ENCODE measurements at regions not wholly inside any gene's neighbourhood (a gene's known extent, or its start where the extent isn't known, plus 50 kb on each side); places are given as distances from the start of the nearest gene placed in this dataset.
A peak's percentile ranks its signal among the peaks of the same experiment; 100 is the strongest.

- FAIRE-seq (no peak), DNase-seq (ENCODE audit: low spot score in 2 of 2) (no peak)
Observed at GRCh38 chr10:123398180-123398591, 244.0 kb downstream of the BUB3 start.

- FAIRE-seq (no peak), DNase-seq (ENCODE audit: low spot score in 2 of 2) (no peak)
Observed at GRCh38 chr10:123398756-123399155, 244.6 kb downstream of the BUB3 start.

GRCh38 chr10:123399276-123399839 is 245.2 kb downstream of the BUB3 start:
- FAIRE-seq (no peak), DNase-seq (ENCODE audit: low spot score in 2 of 2) (no peak)

- FAIRE-seq (no peak), DNase-seq (ENCODE audit: low spot score in 2 of 2) (no peak)
Observed at GRCh38 chr10:123402021-123402420, 247.8 kb downstream of the BUB3 start.

GRCh38 chr10:123402656-123403055 is 248.5 kb downstream of the BUB3 start:
- DNase-seq (ENCODE audit: low spot score in 2 of 2) (no peak), FAIRE-seq (no peak)

GRCh38 chr10:123404357-123404756 is 250.2 kb downstream of the BUB3 start:
- FAIRE-seq (no peak), DNase-seq (ENCODE audit: low spot score in 2 of 2) (no peak)

- DNase-seq (ENCODE audit: low spot score in 2 of 2) (no peak), FAIRE-seq (no peak)
Observed at GRCh38 chr10:123408660-123409059, 254.5 kb downstream of the BUB3 start.

- no peak for FAIRE-seq
- DNase-seq (ENCODE audit: low spot score in 2 of 2), result no peak
Observed at GRCh38 chr10:123409426-123409825, 255.2 kb downstream of the BUB3 start.

- DNase-seq (ENCODE audit: low spot score in 2 of 2) (no peak), FAIRE-seq (no peak)
Observed at GRCh38 chr10:123409884-123410283, 255.7 kb downstream of the BUB3 start.

GRCh38 chr10:123413353-123413752 is 252.8 kb upstream of the GPR26 start:
- FAIRE-seq (no peak), DNase-seq (ENCODE audit: low spot score in 2 of 2) (no peak)

GRCh38 chr10:123415523-123415922 is 250.6 kb upstream of the GPR26 start:
- FAIRE-seq, result no peak
- DNase-seq (ENCODE audit: low spot score in 2 of 2), result no peak

- no peak for FAIRE-seq
Observed at GRCh38 chr10:123417414-123417813, 248.7 kb upstream of the GPR26 start.

GRCh38 chr10:123421461-123421860 is 244.7 kb upstream of the GPR26 start:
- no peak for DNase-seq (ENCODE audit: low spot score in 2 of 2)
- no peak for FAIRE-seq

More at GRCh38 chr10:123417414-123417813, 248.7 kb upstream of the GPR26 start:
- DNase-seq (ENCODE audit: low spot score in 2 of 2), result no peak

GRCh38 chr10:123422261-123422660 is 243.9 kb upstream of the GPR26 start:
- no peak for FAIRE-seq
- DNase-seq (ENCODE audit: low spot score in 2 of 2), result no peak

GRCh38 chr10:123424537-123424936 is 241.6 kb upstream of the GPR26 start:
- FAIRE-seq (no peak), DNase-seq (ENCODE audit: low spot score in 2 of 2) (no peak)

GRCh38 chr10:123425680-123426079 is 240.5 kb upstream of the GPR26 start:
- DNase-seq (ENCODE audit: low spot score in 2 of 2) (no peak), FAIRE-seq (no peak)

GRCh38 chr10:123427165-123427786 is 238.9 kb upstream of the GPR26 start:
- DNase-seq (ENCODE audit: low spot score in 2 of 2) (no peak), FAIRE-seq (no peak)

GRCh38 chr10:123428391-123428790 is 237.8 kb upstream of the GPR26 start:
- no peak for FAIRE-seq
- peak in 1 of 2 donors; percentile 20 for DNase-seq (ENCODE audit: low spot score in 2 of 2)

- no peak for FAIRE-seq
- DNase-seq (ENCODE audit: low spot score in 2 of 2), result no peak
Observed at GRCh38 chr10:123429706-123430221, 236.4 kb upstream of the GPR26 start.

- FAIRE-seq (no peak), DNase-seq (ENCODE audit: low spot score in 2 of 2) (no peak)
Observed at GRCh38 chr10:123433539-123433938, 232.6 kb upstream of the GPR26 start.

- no peak for FAIRE-seq
- no peak for DNase-seq (ENCODE audit: low spot score in 2 of 2)
Observed at GRCh38 chr10:123434435-123435039, 231.6 kb upstream of the GPR26 start.

GRCh38 chr10:123442901-123443300 is 223.3 kb upstream of the GPR26 start:
- FAIRE-seq, result no peak
- DNase-seq (ENCODE audit: low spot score in 2 of 2), result no peak

Data from frontal cortex (tissue), 3 donors.